H1 (cell line): ENCODE measurements at regions not wholly inside any gene's neighbourhood (a gene's known extent, or its start where the extent isn't known, plus 50 kb on each side); places are given as distances from the start of the nearest gene placed in this dataset.

Source experiments
- CTCF ChIA-PET: fragments of 300-600 bp; sonication (Branson Sonifier 250); formaldehyde crosslinking; loops from one replicate; lab custom pipeline; 2021; ENCODE audit not compliant: partially characterized antibody; lab: Charles Lee
- POLR2A ChIA-PET: fragments of 300-600 bp; sonication (Branson Sonifier 250); formaldehyde crosslinking; loops from one replicate; lab custom pipeline; 2021; ENCODE audit warnings: inconsistent platforms; ENCODE audit not compliant: partially characterized antibody; lab: Charles Lee
- DNase-seq, 2 experiments: peaks; one replicate each; pipeline versions ENCODE4 v3.0.0 to v3.0.0-alpha.2; 2010 to 2022; ENCODE audit warnings: low spot score in 2 of 2, low read depth in 1 of 2, mixed read lengths in 1 of 2
- FAIRE-seq: peaks from 2 replicates; lab custom pipeline; 2011; peaks lifted over from hg19 to GRCh38; lab: Jason Lieb, UNC
- H2AFZ ChIP-seq: 2 replicates; pipeline ENCODE4 v1.8.1; 2012; ENCODE audit warnings: low read length, inconsistent platforms
- H2AK5ac ChIP-seq: 2 replicates; pipeline ENCODE4 v1.6.1; 2013; ENCODE audit warnings: low read depth, low read length
- H2BK120ac ChIP-seq: replicated peaks from 2 replicates; pipeline ENCODE3; 2013; ENCODE audit warnings: low read depth, low read length, inconsistent platforms
- H2BK12ac ChIP-seq: 2 replicates; pipeline ENCODE4 v1.6.1; 2013; ENCODE audit warnings: low read depth, low read length
- H2BK15ac ChIP-seq: 2 replicates; pipeline ENCODE4 v1.6.1; 2013; ENCODE audit warnings: low read length
- H2BK20ac ChIP-seq: 2 replicates; pipeline ENCODE4 v1.6.1; 2013; ENCODE audit warnings: low read length
- H2BK5ac ChIP-seq: 2 replicates; pipeline ENCODE4 v1.6.1; 2013; ENCODE audit warnings: low read depth, low read length
- H3K14ac ChIP-seq: 2 replicates; pipeline ENCODE4 v1.6.1; 2013; ENCODE audit warnings: inconsistent platforms; ENCODE audit not compliant: insufficient read length
- H3K18ac ChIP-seq: 2 replicates; pipeline ENCODE4 v1.6.1; 2013; ENCODE audit warnings: low read length; ENCODE audit errors: extremely low read depth
- H3K23ac ChIP-seq: 2 replicates; pipeline ENCODE4 v1.6.1; 2013; ENCODE audit warnings: inconsistent platforms; ENCODE audit not compliant: insufficient read length
- H3K23me2 ChIP-seq: 2 replicates; pipeline ENCODE4 v1.6.1; 2013; ENCODE audit warnings: low read depth, low read length
- H3K27ac ChIP-seq: 2 replicates; pipeline ENCODE4 v1.6.1; 2011; ENCODE audit warnings: low read depth, low read length, inconsistent platforms
- H3K27me3 ChIP-seq, 4 experiments: replicated peaks in 1 of 4; 1 replicate in 1 of 4; 2 replicates in 3 of 4; pipeline versions ENCODE4 v1.6.1 to v1.8.1; 2011 to 2013; ENCODE audit warnings: low read length in 3 of 4, mild to moderate bottlenecking in 3 of 4, inconsistent platforms in 2 of 4, mixed read lengths in 2 of 4, moderate library complexity in 1 of 4; ENCODE audit not compliant: control insufficient read depth in 3 of 4, insufficient read depth in 3 of 4; ENCODE audit errors: extremely low read depth in 1 of 4
- H3K36me3 ChIP-seq, 4 experiments: 2 replicates each; pipeline versions ENCODE4 v1.6.1 to v1.8.1; 2011 to 2013; ENCODE audit warnings: mild to moderate bottlenecking in 4 of 4, low read length in 3 of 4, moderate library complexity in 2 of 4, control low read depth in 1 of 4, inconsistent platforms in 1 of 4; ENCODE audit not compliant: insufficient read depth in 4 of 4, control insufficient read depth in 2 of 4
- H3K4ac ChIP-seq: replicated peaks from 2 replicates; pipeline ENCODE3; 2013; ENCODE audit warnings: low read length, low read depth, mixed read lengths, inconsistent platforms; ENCODE audit not compliant: insufficient read length
- H3K4me1 ChIP-seq, 4 experiments: replicated peaks in 1 of 4; 1 replicate in 1 of 4; 2 replicates in 3 of 4; pipeline versions ENCODE4 v1.6.1 to v1.8.1; 2011 to 2013; ENCODE audit warnings: low read length in 3 of 4, inconsistent platforms in 2 of 4, mixed read lengths in 1 of 4; ENCODE audit not compliant: insufficient read depth in 4 of 4, control insufficient read depth in 3 of 4
- H3K4me2 ChIP-seq, 2 experiments: 2 replicates each; pipeline versions ENCODE4 v1.6.1 to v1.8.1; 2011 to 2013; ENCODE audit warnings: low read depth in 2 of 2, low read length in 2 of 2, control low read depth in 1 of 2, inconsistent platforms in 1 of 2, mild to moderate bottlenecking in 1 of 2; ENCODE audit not compliant: insufficient read depth in 1 of 2
- H3K4me3 ChIP-seq, 4 experiments: fragments of 200-600, 300-600 bp in 1 of 4; sonication (generic), shearing (Covaris generic), sonication (Bioruptor Twin) in 1 of 4; 2 replicates each; pipeline versions ENCODE4 v1.5.1 to v1.8.1; 2011 to 2016; ENCODE audit warnings: low read length in 4 of 4, low read depth in 3 of 4, control low read depth in 2 of 4, inconsistent platforms in 2 of 4, mild to moderate bottlenecking in 2 of 4, mixed read lengths in 1 of 4, moderate library complexity in 1 of 4; ENCODE audit not compliant: insufficient read depth in 2 of 4; ENCODE audit errors: extremely low read depth in 1 of 4
- H3K56ac ChIP-seq: replicated peaks from 2 replicates; pipeline ENCODE3; 2013; ENCODE audit warnings: low read depth, mild to moderate bottlenecking, mixed read lengths, low read length, inconsistent platforms; ENCODE audit not compliant: insufficient read length
- H3K79me1 ChIP-seq: 2 replicates; pipeline ENCODE4 v1.6.1; 2013; ENCODE audit warnings: low read depth, low read length, control low read depth
- H3K79me2 ChIP-seq, 2 experiments: 2 replicates each; pipeline versions ENCODE4 v1.6.1 to v1.8.1; 2012 to 2013; ENCODE audit warnings: low read length in 2 of 2, mild to moderate bottlenecking in 2 of 2, inconsistent platforms in 1 of 2; ENCODE audit not compliant: insufficient read depth in 2 of 2, control insufficient read depth in 1 of 2
- H3K9ac ChIP-seq, 4 experiments: replicated peaks in 1 of 4; 1 replicate in 1 of 4; 2 replicates in 3 of 4; pipeline versions ENCODE4 v1.6.1 to v1.8.1; 2011 to 2013; ENCODE audit warnings: low read depth in 3 of 4, low read length in 3 of 4, control low read depth in 2 of 4, mild to moderate bottlenecking in 2 of 4, moderate library complexity in 2 of 4, inconsistent platforms in 1 of 4; ENCODE audit errors: extremely low read depth in 1 of 4
- H3K9me3 ChIP-seq, 2 experiments: 2 replicates each; pipeline versions ENCODE4 v1.6.1 to v1.8.1; 2012 to 2013; ENCODE audit warnings: mild to moderate bottlenecking in 2 of 2, moderate library complexity in 2 of 2, control low read depth in 1 of 2, inconsistent platforms in 1 of 2, low read depth in 1 of 2, low read length in 1 of 2, mixed read lengths in 1 of 2; ENCODE audit not compliant: insufficient read depth in 2 of 2
- H4K20me1 ChIP-seq, 2 experiments: replicated peaks in 1 of 2; 2 replicates each; pipeline versions ENCODE3 to v1.8.1; 2011 to 2013; ENCODE audit warnings: inconsistent platforms in 2 of 2, low read length in 2 of 2, mild to moderate bottlenecking in 1 of 2; ENCODE audit not compliant: insufficient read depth in 2 of 2, control insufficient read depth in 1 of 2
- H4K5ac ChIP-seq: 2 replicates; pipeline ENCODE4 v1.6.1; 2013; ENCODE audit warnings: low read length, low read depth, mixed read lengths, inconsistent platforms; ENCODE audit not compliant: insufficient read length
- H4K8ac ChIP-seq: 2 replicates; pipeline ENCODE4 v1.8.0; 2013; ENCODE audit warnings: mild to moderate bottlenecking, moderate library complexity, low read length, inconsistent platforms; ENCODE audit not compliant: insufficient read depth; ENCODE audit errors: extremely low read depth
- H4K91ac ChIP-seq: replicated peaks from 2 replicates; pipeline ENCODE3; 2013; ENCODE audit warnings: low read length, mixed read lengths, inconsistent platforms; ENCODE audit not compliant: insufficient read length
- CBX8 ChIP-seq: fragments of 300-800, 300-1000 bp; sonication (generic); IDR thresholded peaks from 2 replicates; pipeline ENCODE4 v1.7.1; 2016; ENCODE audit warnings: low read depth, low read length, borderline replicate concordance
- CHD2 ChIP-seq: IDR thresholded peaks from 2 replicates; pipeline ENCODE4 v1.6.1; 2012; ENCODE audit warnings: low read length, improper control_type of control experiment
- EGR1 ChIP-seq: IDR thresholded peaks from 2 replicates; pipeline ENCODE4 v1.6.1; 2011; ENCODE audit warnings: low read depth, low read length, borderline replicate concordance
- GABPA ChIP-seq: IDR thresholded peaks from 2 replicates; pipeline ENCODE4 v1.6.1; 2011; ENCODE audit warnings: mild to moderate bottlenecking, low read length, moderate library complexity, borderline replicate concordance; ENCODE audit not compliant: insufficient read depth
- HDAC6 ChIP-seq: IDR thresholded peaks from one replicate; pipeline ENCODE4 v1.7.1; 2012; ENCODE audit warnings: low read depth, mild to moderate bottlenecking, inconsistent platforms, low read length, moderate library complexity
- MAFK ChIP-seq: IDR thresholded peaks from 2 replicates; pipeline ENCODE4 v1.6.1; 2012; ENCODE audit warnings: low read depth, mild to moderate bottlenecking, improper control_type of control experiment, low read length
- POU5F1 ChIP-seq: IDR thresholded peaks from 2 replicates; pipeline ENCODE4 v1.6.1; 2011; ENCODE audit warnings: low read depth, mild to moderate bottlenecking, low read length, moderate library complexity
- USF2 ChIP-seq: IDR thresholded peaks from 2 replicates; pipeline ENCODE4 v1.6.1; 2011; ENCODE audit warnings: low read length, improper control_type of control experiment
- WGBS, 2 experiments: shearing (Covaris generic) in 1 of 2; methylation state at CpG; one replicate each; pipeline versions ENCODE4 v1.1.6 to v1.1.7; 2013 to 2015; ENCODE audit warnings: low lambda C conversion rate in 2 of 2, mixed read lengths in 2 of 2, inconsistent platforms in 1 of 2, low coverage in 1 of 2, missing lambda C conversion rate in 1 of 2; ENCODE audit not compliant: insufficient replicate concordance in 2 of 2, insufficient coverage in 1 of 2, insufficient read length in 1 of 2; ENCODE audit errors: extremely low coverage in 1 of 2, missing lambda C conversion rate in 1 of 2; 5-methylcytosine and 5-hydroxymethylcytosine counted together

DNA sequence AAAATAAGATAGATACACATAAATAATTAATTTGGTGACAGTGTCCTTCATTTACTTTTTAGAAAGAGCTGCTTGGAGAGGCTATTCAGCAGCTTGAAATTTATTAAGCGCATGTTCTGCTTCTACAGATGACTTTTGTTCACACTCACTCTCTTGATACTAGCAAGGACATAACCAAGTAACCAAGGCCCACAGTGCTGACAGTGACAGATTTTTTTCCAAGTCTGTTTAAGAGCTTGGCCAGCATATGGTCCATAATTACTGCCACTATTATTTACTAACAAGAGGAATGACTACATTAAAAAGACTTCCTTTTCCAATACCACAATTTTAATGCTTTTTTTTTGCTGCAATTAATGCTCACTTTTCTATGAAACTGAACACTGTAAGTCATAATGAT lies 673.7 kb upstream of the MIR17HG start:
- H3K4me2 ChIP-seq = no peak overlapping the region
- no peak overlapping the region for H3K14ac ChIP-seq
- no peak overlapping the region for H4K8ac ChIP-seq
- H3K9ac ChIP-seq = no peak overlapping the region
- no peak overlapping the region for H2BK120ac ChIP-seq
- no peak overlapping the region for H4K91ac ChIP-seq
- H3K56ac ChIP-seq = no peak overlapping the region
- H3K79me2 ChIP-seq = no peaks in the 10 kb centered on the region
- FAIRE-seq = no peak
- H3K79me1 ChIP-seq = no peaks in the 10 kb centered on the region
- no peaks in the 10 kb centered on the region for H4K20me1 ChIP-seq
- H2BK5ac ChIP-seq = no peak overlapping the region
- no peak overlapping the region for H3K18ac ChIP-seq
- H3K23me2 ChIP-seq = no peaks in the 10 kb centered on the region
- H3K36me3 ChIP-seq = no peaks in the 10 kb centered on the region
- no peak overlapping the region for H2AK5ac ChIP-seq
- CTCF ChIA-PET = interaction anchor here (0.6 kb wide), 1 partner anchor 170 kb away, joined by 3 read pairs; no protein-coding TSS in a partner anchor
- H3K27ac ChIP-seq = no peak overlapping the region
- H2BK20ac ChIP-seq = no peak overlapping the region
- no peak overlapping the region for H3K4me3 ChIP-seq
- H3K4ac ChIP-seq = no peak overlapping the region
- H3K4me1 ChIP-seq = no peaks in the 10 kb centered on the region
- no peaks in the 10 kb centered on the region for H3K9me3 ChIP-seq
- no peaks in the 10 kb centered on the region for H3K27me3 ChIP-seq
- H2BK12ac ChIP-seq = no peak overlapping the region
- 87% methylated on average over 1 of the region's 1 CpG; no CpG with 5 or more reads in 1 of the 2 experiments for WGBS, 2 experiments
- no peak overlapping the region for H2AFZ ChIP-seq
- TF ChIP-seq GABPA (no peak), HDAC6 (no peak), CHD2 (no peak), USF2 (no peak), CBX8 (no peak), POU5F1 (no peak), MAFK (no peak), EGR1 (no peak)
- TF ChIP-seq, all 59 proteins: peak for 0
- Histone ChIP-seq H4K5ac (no peak overlapping the region), H3K23ac (no peak overlapping the region), H2BK15ac (no peak overlapping the region)
- POLR2A ChIA-PET = no interaction called here
- DNase-seq = no peak
